GM21423 (cell line): ENCODE measurements at regions not wholly inside any gene's neighbourhood (a gene's known extent, or its start where the extent isn't known, plus 50 kb on each side); places are given as distances from the start of the nearest gene placed in this dataset.
"Not testable (repeated sequence)": the region's sequence is repeated elsewhere in the genome, so short reads cannot be mapped to it uniquely, and the experiment has no call there.

Experiments used
- ATAC-seq: cut with Tn5 transposase; IDR thresholded peaks from one replicate; pipeline ENCODE4 v1.9.1; 2021; ENCODE audit warnings: mild to moderate bottlenecking, moderate library complexity; ENCODE audit not compliant: unreplicated experiment

DNA sequence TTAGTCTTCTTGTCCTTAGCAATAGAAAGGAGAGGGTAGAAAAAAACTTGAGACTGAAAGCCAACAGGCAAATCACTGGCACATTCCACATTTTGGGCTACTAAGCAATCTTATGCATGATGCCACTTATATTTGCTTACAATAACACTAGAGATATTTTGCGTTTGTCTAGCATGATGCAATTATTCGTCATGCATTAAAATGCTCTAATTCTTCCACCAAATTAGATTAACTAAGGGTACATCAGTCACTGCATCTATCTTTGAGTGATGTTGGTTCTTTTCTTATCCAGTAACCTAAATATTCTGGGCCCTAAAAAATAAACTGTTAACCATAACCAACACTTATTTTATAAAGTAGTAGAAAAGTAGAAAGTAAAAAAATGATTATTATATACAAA is 1311.7 kb upstream of the CDH2 start:
- no peak for ATAC-seq

DNA sequence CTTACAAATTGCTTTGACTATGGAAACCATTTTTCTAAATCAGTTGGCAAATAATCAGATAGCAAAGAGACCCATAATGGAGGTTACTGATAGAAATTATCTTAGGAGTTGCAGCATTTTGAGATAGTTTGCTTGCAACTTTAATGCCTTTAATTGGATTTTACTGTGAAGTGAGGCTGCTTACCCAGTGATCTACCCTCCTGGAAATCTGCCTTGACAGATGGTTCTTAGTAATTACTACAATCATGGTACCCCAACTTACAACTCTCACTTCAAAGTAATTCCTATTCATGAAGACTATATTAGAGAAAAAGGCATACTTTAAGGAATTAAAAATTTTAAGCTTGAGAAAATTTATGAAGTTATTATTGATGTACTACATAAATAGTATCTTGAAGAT is 1288.6 kb upstream of the CDH2 start:
- ATAC-seq = no peak

DNA sequence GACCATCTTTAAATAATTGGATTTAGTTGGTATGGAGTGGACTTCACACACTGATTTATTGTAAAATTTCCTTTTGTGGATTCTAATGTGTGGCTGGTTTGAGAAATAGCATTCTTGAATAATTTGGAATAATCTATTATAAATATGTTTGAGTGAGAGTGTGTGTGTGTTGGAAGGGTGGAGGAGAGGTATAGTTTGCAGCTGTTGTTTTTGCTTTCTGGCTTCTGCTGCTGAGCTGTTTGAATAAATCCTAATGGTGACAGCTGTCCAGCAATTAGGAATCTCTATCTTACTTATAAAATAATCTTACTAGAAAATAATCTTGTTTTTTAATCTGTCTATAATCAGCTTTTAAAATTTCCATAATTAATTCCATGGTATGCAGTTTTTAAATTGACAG is 1283.0 kb upstream of the CDH2 start:
- ATAC-seq = no peak

DNA sequence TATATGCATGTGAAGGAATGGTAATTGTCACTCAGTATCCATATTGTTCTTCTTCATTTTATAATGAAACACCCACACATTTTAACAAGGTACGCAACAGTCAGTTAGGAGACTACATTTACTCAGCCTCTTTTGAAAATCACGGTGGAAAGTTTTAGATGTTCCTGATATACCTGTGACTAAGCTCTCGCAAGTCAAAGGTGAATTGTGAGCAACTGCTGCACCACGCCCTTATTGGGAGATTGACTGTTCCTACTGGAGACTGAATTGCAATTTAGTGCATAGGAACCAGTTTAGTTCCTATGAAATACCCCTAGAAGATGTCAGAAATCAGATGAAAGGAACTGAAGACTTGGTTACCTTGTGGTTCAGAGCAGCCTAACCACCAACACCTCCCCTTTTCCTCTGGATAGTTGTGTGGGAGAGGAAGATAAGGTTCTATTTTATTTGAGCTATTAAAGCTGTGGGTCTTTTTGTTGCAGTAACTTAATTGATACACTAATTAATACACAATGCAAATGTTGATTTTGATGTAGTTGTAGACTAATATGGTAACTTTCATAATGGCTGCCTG is 1280.5 kb upstream of the CDH2 start:
- no peak for ATAC-seq

DNA sequence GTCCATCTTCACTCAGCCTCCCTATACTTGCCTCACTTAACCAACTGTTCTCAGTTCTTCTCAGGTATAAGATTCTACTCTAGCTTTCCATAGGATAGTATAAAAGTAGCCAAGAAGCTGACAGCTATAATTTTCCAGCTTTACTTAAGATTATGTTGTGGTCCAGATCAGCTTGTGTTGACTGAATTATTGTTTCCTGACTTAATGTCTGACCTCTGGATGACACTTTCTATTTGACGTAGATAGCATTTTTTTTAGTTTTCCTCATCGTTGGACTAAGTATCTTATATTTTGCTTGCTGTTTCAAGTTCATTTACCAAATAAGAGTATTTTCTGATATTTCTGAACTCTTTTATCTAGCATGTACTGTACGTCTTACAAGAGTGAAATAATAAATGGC is 1272.5 kb upstream of the CDH2 start:
- ATAC-seq = no peak

DNA sequence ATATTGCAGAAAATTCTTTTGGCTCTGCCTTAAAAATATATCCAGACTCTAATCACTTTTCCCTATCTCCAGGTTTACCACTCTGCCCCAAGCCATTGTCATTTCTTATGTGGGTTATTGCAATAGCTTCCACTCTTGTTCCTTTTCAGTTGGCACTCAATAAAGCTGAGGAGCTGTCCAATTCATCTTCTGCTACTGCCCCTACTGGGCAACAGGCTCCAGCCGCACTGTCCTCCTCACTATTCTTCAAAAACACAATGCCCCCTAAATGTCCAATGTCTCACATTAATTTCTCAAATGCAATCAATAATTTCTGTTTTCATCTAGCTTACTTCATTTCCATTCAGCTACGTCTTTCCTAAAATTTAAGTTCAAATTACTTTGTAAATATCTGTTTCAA is 1262.5 kb upstream of the CDH2 start:
- no peak for ATAC-seq

DNA sequence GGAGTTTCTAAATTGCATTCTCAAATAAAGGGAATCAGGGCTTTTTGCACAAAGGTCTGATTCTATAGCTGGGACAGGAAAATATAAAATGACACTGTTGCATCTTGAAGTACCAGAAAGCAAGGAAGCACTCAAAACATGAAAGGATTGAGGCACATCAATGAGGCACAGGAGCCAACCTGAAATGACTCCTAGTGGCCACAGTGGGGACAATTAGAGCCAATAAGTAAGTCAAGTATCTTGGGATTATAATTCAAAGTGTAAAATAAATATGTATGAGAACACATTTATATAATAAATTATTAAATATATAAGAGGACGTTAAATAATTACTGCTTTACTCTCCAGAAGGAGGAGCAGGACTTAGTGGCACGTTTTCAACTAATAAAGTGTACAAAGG is 1259.5 kb upstream of the CDH2 start:
- ATAC-seq = no peak

DNA sequence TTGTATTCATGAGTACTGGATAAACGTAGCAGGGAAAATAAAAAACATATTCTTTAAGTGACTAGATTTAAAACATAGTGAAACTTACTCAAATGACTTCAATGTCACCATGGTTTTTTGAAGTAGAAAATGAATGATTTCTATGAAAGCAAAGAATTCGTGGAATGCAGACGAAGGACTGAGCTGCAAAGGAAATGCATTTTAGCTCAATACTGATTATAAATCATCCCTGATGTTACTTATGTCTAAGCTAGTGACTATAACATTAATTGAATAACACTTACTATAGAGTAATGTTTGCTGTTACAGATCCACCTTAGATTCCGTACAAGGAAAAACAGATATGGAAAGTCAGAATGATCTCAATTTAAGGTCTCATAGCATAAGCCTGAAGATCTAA is 1257.7 kb upstream of the CDH2 start:
- ATAC-seq = no peak

DNA sequence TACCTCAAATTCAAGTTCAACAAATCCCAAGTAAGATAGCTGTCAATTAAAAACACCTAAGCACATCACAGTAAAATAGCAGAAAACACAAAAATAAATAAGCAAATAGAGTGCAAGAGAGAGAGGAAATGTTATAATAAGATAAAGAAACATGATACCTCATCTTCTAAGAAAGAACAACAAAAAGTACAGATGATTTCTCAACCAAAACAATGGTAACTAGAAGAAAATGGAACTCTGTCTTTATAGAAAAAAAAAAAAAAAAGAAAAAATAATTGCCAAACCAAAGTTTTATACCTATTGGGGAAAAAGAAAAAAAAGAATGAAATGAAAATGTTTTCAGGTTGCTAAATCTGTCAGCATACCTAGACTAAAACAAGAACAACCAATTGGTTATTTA is 1253.5 kb upstream of the CDH2 start:
- no peak for ATAC-seq

DNA sequence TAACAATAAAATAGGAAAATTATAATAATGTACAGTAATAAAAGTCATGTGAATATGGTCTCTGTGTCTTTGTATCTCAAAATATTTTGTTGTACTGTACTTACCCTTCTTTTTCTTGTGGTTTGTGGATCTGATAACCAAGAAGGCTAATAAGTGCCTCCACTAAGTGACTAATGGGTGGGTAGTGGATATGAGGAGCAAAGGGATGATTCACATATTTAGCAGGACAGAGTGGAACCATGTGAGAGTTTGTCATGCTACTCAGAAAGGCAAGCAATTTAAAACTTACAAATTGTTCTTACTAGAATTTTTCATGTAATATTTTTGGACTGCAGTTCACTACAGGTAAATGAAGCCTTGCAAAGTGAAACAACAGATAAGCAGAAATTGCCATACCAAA is 1241.2 kb upstream of the CDH2 start:
- no peak for ATAC-seq

DNA sequence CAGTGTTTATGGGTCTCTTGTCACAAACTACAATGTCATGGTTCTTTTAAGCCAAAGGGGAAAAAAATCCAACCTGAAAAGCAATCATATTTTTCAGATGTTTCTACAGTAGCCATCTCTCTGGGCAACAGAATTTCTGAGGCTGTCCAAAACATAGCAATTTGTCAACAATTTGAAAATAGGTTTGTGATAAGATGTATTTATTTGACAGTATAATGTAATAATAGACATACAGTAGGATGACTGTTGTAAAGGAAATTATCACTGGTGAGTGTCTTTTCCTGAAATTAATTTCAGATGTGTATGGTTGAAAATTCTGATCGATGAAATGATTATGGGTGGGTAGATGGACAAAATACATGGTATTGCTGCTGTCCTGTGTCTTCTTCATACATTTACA is 1230.1 kb upstream of the CDH2 start:
- no peak for ATAC-seq

DNA sequence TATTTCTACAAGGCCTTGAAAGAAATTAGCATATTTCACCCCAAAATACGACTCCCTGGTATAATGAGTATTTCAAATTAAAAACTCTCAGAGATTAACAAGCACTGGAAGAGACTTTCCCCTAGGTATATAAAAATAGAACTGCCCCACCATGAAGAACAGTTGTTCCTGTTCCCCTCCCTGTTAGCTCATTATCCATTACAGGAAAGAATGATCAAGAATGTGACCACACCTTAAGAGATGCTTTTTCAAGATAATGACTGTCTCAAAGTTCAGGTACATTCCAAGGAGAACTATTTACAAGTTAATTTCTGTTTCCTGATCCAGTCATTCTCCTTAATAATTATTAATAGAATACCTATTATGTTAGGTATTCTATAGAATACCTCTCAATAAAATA is 1220.6 kb upstream of the CDH2 start:
- ATAC-seq = no peak

DNA sequence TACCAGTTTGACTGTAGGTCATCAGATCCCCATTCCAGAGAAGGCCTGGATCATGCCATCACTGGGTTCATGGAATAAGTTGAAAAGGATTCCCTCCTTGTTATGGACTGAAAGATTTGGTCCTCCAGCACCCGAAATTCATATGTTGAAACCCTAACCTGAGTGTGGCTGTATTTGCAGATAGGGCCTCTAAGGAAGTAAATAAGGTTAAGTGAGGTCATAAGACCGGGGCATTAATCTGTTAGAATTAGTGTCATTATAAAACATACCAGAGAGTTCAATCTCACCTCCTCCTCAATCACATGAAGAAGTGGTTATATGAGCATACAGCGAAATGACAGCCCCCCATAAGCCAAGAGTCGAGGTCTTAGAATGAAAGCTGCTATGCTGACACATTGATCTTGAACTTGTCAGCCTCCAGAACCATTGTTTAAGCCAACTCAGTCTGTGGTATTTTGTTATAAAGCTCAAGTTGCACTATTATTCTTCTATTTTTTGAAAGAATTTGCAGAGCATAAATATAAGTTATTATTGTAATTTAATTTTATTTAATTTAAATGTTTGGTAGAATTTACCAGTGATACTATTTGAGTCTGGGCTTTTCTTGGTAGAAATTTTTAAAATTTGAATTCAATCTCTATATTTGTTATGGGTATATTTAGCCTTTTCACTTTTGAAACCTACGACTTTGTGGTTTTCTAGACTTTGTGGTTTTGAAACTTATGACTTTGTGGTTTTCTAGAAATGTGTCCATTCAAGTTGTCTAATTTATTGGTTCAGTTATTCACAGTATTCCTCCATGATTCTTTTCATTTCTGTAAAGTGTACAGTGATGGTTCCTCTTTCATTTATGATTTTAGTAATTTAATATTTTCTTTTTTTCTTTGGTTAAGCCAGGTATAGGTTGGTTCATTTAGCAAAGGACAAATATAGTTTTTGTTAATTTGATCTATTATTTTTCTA is 1206.7 kb upstream of the CDH2 start:
- ATAC-seq = peak; percentile 71

DNA sequence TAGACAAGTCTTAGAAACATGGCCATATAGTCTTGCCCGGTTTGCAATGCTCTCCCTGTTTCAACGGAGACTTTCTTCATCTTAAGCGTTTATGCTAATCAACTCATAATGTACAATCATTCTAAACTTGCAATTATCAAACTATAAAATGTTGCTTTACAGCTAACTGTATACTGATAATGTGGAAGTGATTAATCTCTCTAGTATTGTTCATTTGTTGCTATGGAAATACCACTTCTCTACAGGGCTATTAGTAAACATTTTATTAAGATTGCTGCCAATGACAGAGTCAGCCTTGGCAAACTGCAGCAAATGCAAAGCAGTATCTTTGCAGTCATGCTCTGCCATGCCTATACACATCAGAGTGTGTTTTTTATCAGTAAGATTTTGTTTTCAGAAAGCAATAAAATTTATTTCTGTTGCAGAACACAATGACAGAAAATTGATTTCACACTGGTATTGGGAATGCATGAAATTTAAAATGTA is 1201.8 kb upstream of the CDH2 start:
- ATAC-seq = no peak

DNA sequence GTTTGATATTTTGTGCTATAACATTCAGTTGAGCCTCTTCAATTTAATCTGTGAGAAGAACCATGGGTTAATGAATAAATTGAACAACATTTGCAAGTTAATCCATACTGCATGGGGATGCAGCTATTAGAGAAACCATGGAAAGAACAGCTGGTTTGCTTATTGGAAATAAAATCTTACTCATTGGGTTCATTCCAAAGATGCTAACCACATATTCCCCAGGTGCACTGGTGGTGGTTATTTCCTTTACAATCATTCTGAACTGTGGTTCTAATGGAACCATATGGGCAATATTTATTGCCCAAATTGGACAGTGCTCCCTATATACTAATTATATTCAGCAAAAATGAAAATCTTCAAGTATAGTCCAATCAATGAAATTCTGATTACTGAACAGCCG is 1200.4 kb upstream of the CDH2 start:
- no peak for ATAC-seq

DNA sequence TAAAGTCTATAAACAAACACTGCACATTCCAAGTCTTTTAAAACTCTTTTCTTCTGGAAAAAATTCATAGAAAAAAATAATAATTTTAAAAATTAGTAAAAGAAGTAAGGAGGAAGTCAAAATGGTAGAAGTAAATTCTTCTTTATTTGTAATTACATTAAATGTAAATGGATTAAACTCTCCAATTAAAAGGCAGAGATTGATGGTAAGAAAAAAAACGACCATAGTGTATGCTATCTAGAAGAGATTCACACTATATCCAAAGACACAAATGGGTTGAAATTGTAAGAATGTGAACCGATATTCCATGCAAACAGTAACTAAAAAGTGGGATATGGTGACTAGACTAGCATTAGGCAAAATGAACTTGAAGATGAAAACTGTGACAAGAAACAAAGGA is 1196.1 kb upstream of the CDH2 start:
- ATAC-seq = no peak

DNA sequence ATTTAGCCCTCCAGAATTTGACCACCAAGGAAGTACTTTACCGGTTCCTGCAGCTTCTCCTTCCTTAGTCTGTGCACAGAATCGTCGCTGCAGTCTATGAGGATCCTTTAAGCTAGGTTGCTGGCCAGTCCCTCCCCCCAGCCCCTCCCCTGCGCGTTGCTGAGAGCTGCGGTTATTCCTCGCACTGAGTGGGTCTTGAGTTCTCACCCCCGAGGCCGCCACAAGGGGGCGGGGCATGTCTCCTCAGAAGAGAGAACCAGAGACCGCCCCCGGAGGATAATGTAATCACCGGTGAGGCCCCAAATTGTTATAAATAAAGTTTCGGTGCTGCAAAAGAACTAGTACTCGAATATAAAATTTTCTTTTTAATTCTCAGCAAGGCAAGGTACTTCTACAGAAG is 1184.9 kb upstream of the CDH2 start:
- ATAC-seq = no peak

DNA sequence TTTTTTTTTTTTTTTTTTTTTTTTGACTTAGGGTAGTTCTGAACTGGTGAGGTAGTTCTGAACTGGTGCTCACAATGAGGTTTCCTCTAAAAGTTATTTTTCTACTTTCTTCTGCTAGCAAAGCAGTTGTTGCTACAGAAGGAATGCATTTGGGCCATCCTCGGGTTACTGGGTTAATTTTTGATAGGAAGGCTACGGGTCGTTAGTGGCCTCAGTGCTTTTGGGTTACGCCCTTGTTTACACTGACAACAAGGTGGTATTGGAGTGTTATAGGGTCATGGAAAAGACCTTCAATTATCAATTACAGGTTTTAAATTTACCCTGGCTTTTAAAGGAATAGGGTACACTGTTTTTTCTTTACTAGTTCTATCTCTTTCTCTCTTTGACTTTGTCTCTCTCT is 1183.7 kb upstream of the CDH2 start:
- ATAC-seq = not testable (repeated sequence)

DNA sequence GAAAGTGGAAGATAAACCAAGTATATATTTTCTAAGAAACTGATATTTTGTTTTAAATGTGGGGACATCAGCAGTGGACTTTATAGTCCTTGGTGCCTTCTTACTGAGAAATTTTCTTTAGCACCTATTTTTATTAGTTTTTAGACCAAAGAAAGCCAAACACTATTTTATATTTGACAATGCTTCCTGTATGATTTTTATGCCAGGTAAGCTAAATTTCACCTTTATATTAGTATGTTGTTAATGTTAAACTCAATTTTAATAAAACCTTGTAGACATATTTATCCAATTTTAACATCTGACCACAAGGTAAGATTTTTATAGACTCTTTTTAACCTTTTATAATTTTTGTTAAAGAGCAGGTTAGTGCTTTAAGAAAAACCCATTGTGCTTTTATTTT is 1182.3 kb upstream of the CDH2 start:
- not testable (repeated sequence) for ATAC-seq

DNA sequence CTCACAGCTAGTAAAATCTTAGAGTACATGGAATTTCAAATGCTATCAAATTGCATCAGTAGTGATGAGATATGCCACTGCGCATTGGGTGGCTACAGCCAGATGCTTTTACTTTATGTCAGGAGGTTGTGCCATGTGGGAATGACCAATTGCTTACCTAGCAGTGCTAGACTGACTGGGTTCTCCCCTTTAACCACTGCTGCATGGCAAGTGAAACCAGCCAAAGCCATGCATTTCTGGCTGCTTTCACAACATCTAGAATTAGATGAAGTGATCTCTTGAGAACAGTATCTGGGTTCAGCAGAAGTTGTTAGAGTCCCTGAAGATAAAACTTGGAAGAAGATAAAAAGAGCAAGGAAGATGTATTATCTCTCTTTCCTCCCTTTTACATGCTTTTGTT is 1174.2 kb upstream of the CDH2 start:
- ATAC-seq = no peak

DNA sequence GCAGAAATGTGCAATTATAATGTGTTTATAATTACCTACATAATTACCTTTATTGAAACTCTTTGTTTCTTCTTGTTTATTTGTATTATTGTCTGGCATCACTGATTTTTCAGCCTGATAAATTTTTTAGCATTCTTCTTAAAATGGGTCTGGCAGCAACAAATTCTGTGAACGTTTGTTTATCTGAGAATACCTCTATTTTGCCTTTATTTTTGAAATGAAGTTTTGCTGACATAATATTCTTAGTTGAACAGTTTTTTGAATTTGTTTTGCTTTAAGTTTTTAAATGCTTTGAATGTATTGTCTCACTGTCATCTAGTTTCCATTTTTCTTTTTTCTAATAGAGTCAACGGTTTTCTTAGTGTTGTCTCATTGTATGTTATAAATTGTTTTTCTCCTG is 1152.0 kb upstream of the CDH2 start:
- no peak for ATAC-seq

DNA sequence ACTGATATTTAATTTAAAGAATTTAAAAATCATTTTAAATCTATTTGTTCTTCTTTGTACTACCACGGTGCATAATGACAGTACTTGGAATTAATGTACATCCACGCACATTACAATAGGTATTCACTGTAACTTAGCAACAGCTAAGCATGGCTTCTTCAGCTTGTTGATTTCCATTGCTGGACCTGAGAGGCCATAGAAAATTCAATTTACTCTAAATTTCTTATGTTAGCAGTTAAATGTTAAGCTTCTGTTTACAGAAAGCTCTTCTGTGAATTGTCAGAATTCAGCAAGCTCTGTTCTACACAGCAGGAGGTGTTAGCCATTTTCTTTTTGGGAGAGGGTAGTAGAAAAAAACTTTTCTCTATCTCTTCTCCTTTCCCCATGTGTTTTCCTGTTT is 1149.3 kb upstream of the CDH2 start:
- ATAC-seq = no peak
